K562 (cell line): ENCODE measurements at regions not wholly inside any gene's neighbourhood (a gene's known extent, or its start where the extent isn't known, plus 50 kb on each side); places are given as distances from the start of the nearest gene placed in this dataset.

Experiments
- ATAC-seq: fragments of 200-7000 bp; cut with Tn5 transposase; 3 replicates; pipeline ENCODE4 v1.9.1; 2020; ENCODE audit warnings: moderate library complexity
- BruUV-seq: library from RNA; stranded (reverse); fragments of 400-500 nt; replicated peaks from 2 replicates; lab custom pipeline; 2021; lab: Mats Ljungman, UMichigan
- CTCF ChIA-PET: fragments of 300-600 bp; formaldehyde crosslinking; extraction: SDS; loops from one replicate; lab custom pipeline; 2021; ENCODE audit warnings: low intra/inter-chr PET ratio; lab: Yijun Ruan, JAX
- POLR2A ChIA-PET: fragments of 300-600, 350-650 bp; sonication (Branson Sonifier 250); formaldehyde crosslinking; extraction: SDS; loops from one replicate; lab custom pipeline; 2021; ENCODE audit warnings: antibody characterized with exemption, inconsistent platforms; lab: Yijun Ruan, JAX
- DNase-seq, 4 experiments: peaks; one replicate each; pipeline versions ENCODE4 v3.0.0 to v3.0.0-alpha.2; 2011 to 2018; ENCODE audit warnings: low spot score in 3 of 4, mixed read lengths in 3 of 4; ENCODE audit errors: extremely low read depth in 1 of 4
- FAIRE-seq: peaks from 2 replicates; lab custom pipeline; 2011; peaks lifted over from hg19 to GRCh38; lab: Jason Lieb, UNC
- H2AFZ ChIP-seq: 2 replicates; pipeline ENCODE4 v1.6.0; 2011; ENCODE audit warnings: low read depth, low read length, control low read depth, inconsistent platforms
- H3K27ac ChIP-seq: fragments of 200-600 bp; 3 replicates; pipeline ENCODE4 v1.8.0; 2011; ENCODE audit warnings: low read depth, mild to moderate bottlenecking, control low read depth, inconsistent platforms, low read length, moderate library complexity, mixed read lengths; ENCODE audit errors: extremely low read depth
- H3K27me3 ChIP-seq, 2 experiments: fragments of 300-600 bp in 1 of 2; 2 replicates in 1 of 2; 3 replicates in 1 of 2; pipeline versions ENCODE4 v1.6.0 to v1.8.0; 2011; ENCODE audit warnings: inconsistent platforms in 2 of 2, low read length in 2 of 2, mild to moderate bottlenecking in 1 of 2, mixed read lengths in 1 of 2, moderate library complexity in 1 of 2; ENCODE audit not compliant: control insufficient read depth in 2 of 2, insufficient read depth in 2 of 2
- H3K36me3 ChIP-seq: fragments of 300-600 bp; 3 replicates; pipeline ENCODE4 v1.8.0; 2011; ENCODE audit warnings: mild to moderate bottlenecking, low read length, inconsistent platforms; ENCODE audit not compliant: control insufficient read depth, insufficient read depth
- H3K4me1 ChIP-seq, 2 experiments: fragments of 200-600 bp in 1 of 2; replicated peaks in 1 of 2; 2 replicates in 1 of 2; 3 replicates in 1 of 2; pipeline versions ENCODE4 v1.5.1 to v1.8.0; 2011; ENCODE audit warnings: inconsistent platforms in 2 of 2, low read length in 2 of 2, mild to moderate bottlenecking in 1 of 2, mixed read lengths in 1 of 2, moderate library complexity in 1 of 2; ENCODE audit not compliant: control insufficient read depth in 2 of 2, insufficient read depth in 2 of 2
- H3K4me2 ChIP-seq: 2 replicates; pipeline ENCODE4 v1.6.1; 2011; ENCODE audit warnings: low read length, control low read depth, inconsistent platforms, mixed read lengths; ENCODE audit not compliant: insufficient read depth
- H3K4me3 ChIP-seq: fragments of 200-600 bp; sonication (generic), shearing (Covaris generic); 2 replicates; pipeline ENCODE4 v1.5.1; 2016; ENCODE audit warnings: control low read depth, inconsistent platforms
- H3K79me2 ChIP-seq: fragments of 200-600 bp; 3 replicates; pipeline ENCODE4 v1.8.0; 2011; ENCODE audit warnings: low read length, inconsistent platforms; ENCODE audit not compliant: control insufficient read depth, insufficient read depth
- H3K9ac ChIP-seq, 2 experiments: 2 replicates each; pipeline versions ENCODE4 v1.6.0 to v1.6.1; 2011; ENCODE audit warnings: low read depth in 2 of 2, low read length in 2 of 2, control low read depth in 1 of 2, inconsistent platforms in 1 of 2, mild to moderate bottlenecking in 1 of 2, mixed read lengths in 1 of 2; ENCODE audit not compliant: insufficient read depth in 1 of 2
- H3K9me1 ChIP-seq: one replicate; pipeline ENCODE4 v1.6.0; 2011; ENCODE audit warnings: inconsistent platforms, mild to moderate bottlenecking, low read length, moderate library complexity; ENCODE audit not compliant: control insufficient read depth, insufficient read depth
- H3K9me3 ChIP-seq: replicated peaks from 2 replicates; pipeline ENCODE4 v1.5.1; 2011; ENCODE audit warnings: low read depth, low read length, inconsistent platforms; ENCODE audit not compliant: control insufficient read depth, insufficient read depth
- H4K20me1 ChIP-seq: replicated peaks from 2 replicates; pipeline ENCODE4 v1.6.1; 2011; ENCODE audit warnings: low read length, inconsistent platforms, mixed read lengths; ENCODE audit not compliant: control insufficient read depth, insufficient read depth
- ARNT ChIP-seq, 2 experiments: fragments of 450-650 bp; IDR thresholded peaks; 2 replicates each; pipeline ENCODE4 v1.6.1; 2016; ENCODE audit warnings: mild to moderate bottlenecking in 1 of 2
- COPS2 ChIP-seq: fragments of 450-650 bp; conservative IDR thresholded peaks from 2 replicates; pipeline ENCODE4 v1.6.1; 2016; ENCODE audit warnings: mild to moderate bottlenecking, moderate library complexity
- DIDO1 ChIP-seq: fragments of 450-650 bp; IDR thresholded peaks from 2 replicates; pipeline ENCODE4 v1.6.1; 2016; ENCODE audit warnings: low read depth, missing biosample characterization, missing genetic modification characterization
- EHMT2 ChIP-seq: fragments of 450-650 bp; IDR thresholded peaks from 2 replicates; pipeline ENCODE4 v1.6.1; 2018; ENCODE audit warnings: antibody characterized with exemption
- ETS2 ChIP-seq: IDR thresholded peaks from 2 replicates; pipeline ENCODE4 v1.6.1; 2016; ENCODE audit warnings: borderline replicate concordance, missing genetic modification characterization, mild to moderate bottlenecking, moderate library complexity, missing compliant biosample characterization; ENCODE audit not compliant: poor library complexity, severe bottlenecking
- GATAD2B ChIP-seq: fragments of 450-650 bp; IDR thresholded peaks from 2 replicates; pipeline ENCODE4 v1.6.1; 2017; ENCODE audit warnings: mild to moderate bottlenecking, borderline replicate concordance
- MYNN ChIP-seq, 2 experiments: sonication (generic); formaldehyde crosslinking in 1 of 2; IDR thresholded peaks; 2 replicates each; pipeline versions ENCODE4 v1.5.0 to v1.6.1; 2016 to 2020; ENCODE audit warnings: antibody characterized with exemption in 1 of 2, missing genetic modification reagents in 1 of 2
- NFYB ChIP-seq: IDR thresholded peaks from 2 replicates; pipeline ENCODE4 v1.6.1; 2011; ENCODE audit warnings: mild to moderate bottlenecking, moderate library complexity; ENCODE audit not compliant: insufficient read length; ENCODE audit errors: extremely low read depth
- ZNF445 ChIP-seq: fragments of 250-450 bp; sonication (Bioruptor Pico); IDR thresholded peaks from 2 replicates; pipeline ENCODE4 v1.4.0; 2020; ENCODE audit warnings: low read depth, mild to moderate bottlenecking, moderate library complexity
- ZSCAN32 ChIP-seq: fragments of 450-650 bp; formaldehyde crosslinking; IDR thresholded peaks from 2 replicates; pipeline ENCODE4 v1.4.0; 2020; ENCODE audit warnings: mild to moderate bottlenecking, moderate library complexity
- WGBS: fragments of 100-300 bp; shearing (Covaris generic); methylation state at CpG from one replicate; pipeline ENCODE4 v1.1.6; 2016; ENCODE audit warnings: low coverage, mixed read lengths; ENCODE audit not compliant: insufficient coverage; ENCODE audit errors: missing lambda C conversion rate; 5-methylcytosine and 5-hydroxymethylcytosine counted together
- in situ Hi-C: fragments of 300-500 bp; cut with MboI; formaldehyde crosslinking; loops from 4 replicates; pipeline ENCODE4 v1.15.0; 2018; ENCODE audit warnings: inconsistent platforms, mixed read lengths
- intact Hi-C: fragments of 100-400 bp; cut with micrococcal nuclease; formaldehyde crosslinking; loops from 2 replicates; pipeline ENCODE4 v1.14.2; 2022
- TF ChIP-seq, protein P1 (sequence below): fragments of 450-650 bp; IDR thresholded peaks from 2 replicates; pipeline ENCODE4 v1.6.1; 2016; ENCODE audit warnings: borderline replicate concordance

DNA sequence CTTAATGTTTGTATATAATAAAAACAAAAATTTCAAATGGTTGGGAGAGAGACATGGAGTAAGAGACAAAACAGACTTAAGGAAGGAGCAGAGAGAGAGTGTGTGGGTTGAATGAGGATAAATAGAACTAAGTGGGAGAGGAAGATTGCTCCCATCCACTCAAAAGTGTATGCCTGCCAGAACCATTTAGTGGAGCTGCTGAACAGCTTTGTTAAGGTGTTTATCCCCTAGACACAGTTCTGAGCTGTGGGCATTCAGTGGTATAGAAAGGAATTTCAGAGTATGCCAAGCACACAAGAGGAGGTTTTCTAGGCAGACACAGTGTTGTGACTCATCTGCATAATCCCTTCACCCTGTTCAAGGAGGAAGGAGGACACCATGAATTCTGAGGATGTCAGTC, 508.6 kb upstream of the EPHA5 start (continued):
- TF ChIP-seq ARNT (IDR thresholded peaks at IDR 0.05) (no peak), ZSCAN32 (CRISPR knock-in tag) (no peak)

DNA sequence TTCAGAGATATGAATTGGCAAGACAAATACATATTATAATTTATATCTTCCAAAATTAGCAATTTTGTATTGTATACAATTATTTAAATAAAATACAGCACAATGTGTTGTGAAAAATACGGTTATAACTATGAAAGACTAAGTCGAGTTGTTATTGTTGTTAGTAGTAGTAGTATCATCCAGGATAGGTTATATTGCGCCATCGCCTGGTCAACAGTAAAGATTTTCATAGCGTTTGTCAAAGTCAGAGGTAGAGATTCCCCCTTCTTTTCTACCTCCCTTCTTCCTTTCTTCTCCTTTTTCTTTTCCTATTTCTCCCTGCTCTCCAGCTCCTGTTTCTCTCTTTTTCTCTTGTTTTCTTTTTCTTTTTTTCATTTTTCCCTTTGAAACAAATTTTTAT, 499.1 kb upstream of the EPHA5 start:
- Histone ChIP-seq H3K27ac (no peak overlapping the region), H3K9me1 (no peaks in the 10 kb centered on the region), H3K79me2 (no peaks in the 10 kb centered on the region), H3K36me3 (no peaks in the 10 kb centered on the region), H3K27me3 (no peaks in the 10 kb centered on the region), H4K20me1 (no peaks in the 10 kb centered on the region), H3K4me2 (no peak overlapping the region), H3K9ac (no peak overlapping the region), H3K4me3 (no peak overlapping the region), H2AFZ (no peak overlapping the region), H3K9me3 (no peaks in the 10 kb centered on the region), H3K4me1 (no peaks in the 10 kb centered on the region)
- CTCF ChIA-PET: no interaction called here
- POLR2A ChIA-PET: no interaction called here
- in situ Hi-C loops: no loop called here
- peak in 1 of 4 experiments; percentile 3 for DNase-seq
- no peak for FAIRE-seq
- no peak for ATAC-seq
- WGBS: 1% methylated on average over 5 of the region's 5 CpGs
- intact Hi-C loops: no loop called here
- TF ChIP-seq, protein P1, sequence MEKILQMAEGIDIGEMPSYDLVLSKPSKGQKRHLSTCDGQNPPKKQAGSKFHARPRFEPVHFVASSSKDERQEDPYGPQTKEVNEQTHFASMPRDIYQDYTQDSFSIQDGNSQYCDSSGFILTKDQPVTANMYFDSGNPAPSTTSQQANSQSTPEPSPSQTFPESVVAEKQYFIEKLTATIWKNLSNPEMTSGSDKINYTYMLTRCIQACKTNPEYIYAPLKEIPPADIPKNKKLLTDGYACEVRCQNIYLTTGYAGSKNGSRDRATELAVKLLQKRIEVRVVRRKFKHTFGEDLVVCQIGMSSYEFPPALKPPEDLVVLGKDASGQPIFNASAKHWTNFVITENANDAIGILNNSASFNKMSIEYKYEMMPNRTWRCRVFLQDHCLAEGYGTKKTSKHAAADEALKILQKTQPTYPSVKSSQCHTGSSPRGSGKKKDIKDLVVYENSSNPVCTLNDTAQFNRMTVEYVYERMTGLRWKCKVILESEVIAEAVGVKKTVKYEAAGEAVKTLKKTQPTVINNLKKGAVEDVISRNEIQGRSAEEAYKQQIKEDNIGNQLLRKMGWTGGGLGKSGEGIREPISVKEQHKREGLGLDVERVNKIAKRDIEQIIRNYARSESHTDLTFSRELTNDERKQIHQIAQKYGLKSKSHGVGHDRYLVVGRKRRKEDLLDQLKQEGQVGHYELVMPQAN: no peak
- TF ChIP-seq ETS2 (tag): no peak
- TF ChIP-seq NFYB: no peak
- no peak for TF ChIP-seq GATAD2B
- no peak for TF ChIP-seq ZNF445
- TF ChIP-seq COPS2: no peak
- TF ChIP-seq MYNN (IDR thresholded peaks at IDR 0.05): no peak
- TF ChIP-seq MYNN (CRISPR knock-in tag; IDR thresholded peaks at IDR 0.05): no peak
- no peak for TF ChIP-seq EHMT2
- TF ChIP-seq DIDO1 (tag): no peak
- no TSS peak for BruUV-seq
